ENCODE measurements at regions not wholly inside any gene's neighbourhood (a gene's known extent, or its start where the extent isn't known, plus 50 kb on each side); places are given as distances from the start of the nearest gene placed in this dataset.
A peak's percentile ranks its signal among the peaks of the same experiment; 100 is the strongest.

GRCh38 chr12:24679126-24679525 lies 269.8 kb downstream of the BCAT1 start (continued):
- TF ChIP-seq TRIM24 (CRISPR knock-in tag; IDR thresholded peaks at IDR 0.05) (peak; percentile 66; the same call in 1 of the 2 replicates), ZNF3 (CRISPR knock-in tag; IDR thresholded peaks at IDR 0.05) (no peak), ZNF672 (CRISPR knock-in tag; IDR thresholded peaks at IDR 0.05) (no peak), NR2F6 (IDR thresholded peaks at IDR 0.05) (0 out of 2 replicates have a peak, but pooled peaks have one; percentile 15), NR2F6 (CRISPR knock-in tag; IDR thresholded peaks at IDR 0.05) (no peak), BCL6 (CRISPR knock-in tag; IDR thresholded peaks at IDR 0.05) (0 out of 2 replicates have a peak, but pooled peaks have one; percentile 14), ZBTB38 (CRISPR knock-in tag; IDR thresholded peaks at IDR 0.05) (no peak), SMC3 (IDR thresholded peaks at IDR 0.05; ENCODE audit: low read length) (peak; percentile 6; the same call in 1 of the 2 replicates), FOXO4 (CRISPR knock-in tag; conservative IDR thresholded peaks at IDR 0.05) (no peak), SRF (IDR thresholded peaks at IDR 0.05; ENCODE audit: low read depth, low read length) (no peak), ZNF317 (CRISPR knock-in tag; IDR thresholded peaks at IDR 0.05) (peak; percentile 95), ZNF644 (CRISPR knock-in tag; IDR thresholded peaks at IDR 0.05; ENCODE audit: low read depth) (0 out of 2 replicates have a peak, but pooled peaks have one; percentile 36), ZNF619 (CRISPR knock-in tag; IDR thresholded peaks at IDR 0.05) (no peak), JDP2 (CRISPR knock-in tag; IDR thresholded peaks at IDR 0.05; ENCODE audit: borderline replicate concordance) (no peak)

- POLR2A ChIA-PET: no interaction called here
- no peak overlapping the region for H2AFZ ChIP-seq (ENCODE audit: low read length)
- CTCF ChIA-PET (ENCODE audit: low intra/inter-chr PET ratio, low total read pairs): no interaction called here
- H3K9ac ChIP-seq (ENCODE audit: insufficient read depth, low read depth, low read length): no peak overlapping the region
- no peak overlapping the region for H3K27ac ChIP-seq (ENCODE audit: extremely low read length, insufficient read depth, low read length)
- no peaks in the 10 kb centered on the region for H4K20me1 ChIP-seq (ENCODE audit: insufficient read depth, low read length)
- no peak overlapping the region for H3K4me2 ChIP-seq (ENCODE audit: low read depth, low read length)
- H3K36me3 ChIP-seq (replicated peaks in 1 of 2; ENCODE audit: control insufficient read depth in 1 of 2, insufficient read depth in 2 of 2, low read length in 2 of 2): no peaks in the 10 kb centered on the region
- no peak overlapping the region for H3K4me3 ChIP-seq (replicated peaks in 1 of 3; ENCODE audit: insufficient read depth in 1 of 3, low read depth in 2 of 3, low read length in 3 of 3)
- in situ Hi-C loops (cut with HindIII; ENCODE audit: extremely low pct_ligation_motif_present, low pct_unique_long_range_greater_than_20kb) (no loop called here), intact Hi-C loops (cut with micrococcal nuclease; ENCODE audit: unreplicated experiment) (no loop called here)
- BruUV-seq (replicated peaks): no TSS peak
- 87% methylated on average over 2 of the region's 2 CpGs for WGBS (ENCODE audit: low lambda C conversion rate)
- H3K27me3 ChIP-seq (ENCODE audit: control insufficient read depth in 1 of 2, insufficient read depth in 2 of 2, low read length in 2 of 2): no peaks in the 10 kb centered on the region
- no peaks in the 10 kb centered on the region; the same call in 1 of the 2 replicates for H3K9me3 ChIP-seq (ENCODE audit: low read length)
- H3K4me1 ChIP-seq (ENCODE audit: insufficient read depth, low read length): peaks cover 18% of the 10 kb centered on the region
- FAIRE-seq (no peak), DNase-seq (ENCODE audit: low spot score) (no peak), ATAC-seq (no peak)
- H3K79me2 ChIP-seq (ENCODE audit: insufficient read depth, low read length): no peaks in the 10 kb centered on the region
- TF ChIP-seq ZNF513 (CRISPR knock-in tag; conservative IDR thresholded peaks at IDR 0.05) (no peak), ZNF639 (CRISPR knock-in tag; conservative IDR thresholded peaks at IDR 0.05) (no peak), ZNF10 (CRISPR knock-in tag; IDR thresholded peaks at IDR 0.05; ENCODE audit: borderline replicate concordance, low read depth) (no peak), ZBTB34 (CRISPR knock-in tag; IDR thresholded peaks at IDR 0.05) (no peak), NFKB2 (CRISPR knock-in tag; IDR thresholded peaks at IDR 0.05; ENCODE audit: borderline replicate concordance) (no peak), ZNF432 (CRISPR knock-in tag; IDR thresholded peaks at IDR 0.05; ENCODE audit: borderline replicate concordance) (no peak)
Observed at GRCh38 chr12:24678436-24678835, 270.5 kb downstream of the BCAT1 start.

All from HepG2 (cell line).